Thymus (tissue), 11 donors: ENCODE measurements at regions not wholly inside any gene's neighbourhood (a gene's known extent, or its start where the extent isn't known, plus 50 kb on each side); places are given as distances from the start of the nearest gene placed in this dataset.

Experiments
- DNase-seq, 9 donors: peaks; one replicate each; pipeline ENCODE4 v3.0.0-alpha.2; 2013; ENCODE audit warnings: low spot score in 9 of 9, low read depth in 6 of 9, missing footprints in 1 of 9
- H3K27ac ChIP-seq, 2 donors: one replicate each; pipeline ENCODE4 v1.5.1; 2013; ENCODE audit warnings: control low read depth in 1 of 2, low read depth in 1 of 2, low read length in 1 of 2, mild to moderate bottlenecking in 1 of 2, moderate library complexity in 1 of 2
- H3K27me3 ChIP-seq, 2 donors: one replicate each; pipeline ENCODE4 v1.5.1; 2013; ENCODE audit warnings: low read length in 1 of 2; ENCODE audit not compliant: control insufficient read depth in 2 of 2, insufficient read depth in 1 of 2
- H3K36me3 ChIP-seq, 2 donors: one replicate each; pipeline ENCODE4 v1.5.1; 2013; ENCODE audit warnings: low read length in 1 of 2, mild to moderate bottlenecking in 1 of 2, moderate library complexity in 1 of 2; ENCODE audit not compliant: control insufficient read depth in 2 of 2, insufficient read depth in 2 of 2
- H3K4me1 ChIP-seq, 2 donors: one replicate each; pipeline ENCODE4 v1.5.1; 2013; ENCODE audit warnings: low read length in 2 of 2; ENCODE audit not compliant: control insufficient read depth in 2 of 2, insufficient read depth in 2 of 2
- H3K4me3 ChIP-seq, 2 donors: one replicate each; pipeline ENCODE4 v1.5.1; 2013; ENCODE audit warnings: low read length in 2 of 2, control low read depth in 1 of 2, mild to moderate bottlenecking in 1 of 2
- H3K9me3 ChIP-seq, 2 donors: one replicate each; pipeline ENCODE4 v1.5.1; 2013; ENCODE audit warnings: low read length in 1 of 2, mild to moderate bottlenecking in 1 of 2; ENCODE audit not compliant: control insufficient read depth in 2 of 2, insufficient read depth in 1 of 2
- WGBS: extraction: QIAGEN DNeasy Blood & Tissue Kit; methylation state at CpG from one replicate; pipeline ENCODE4 v1.1.7; 2013; 5-methylcytosine and 5-hydroxymethylcytosine counted together
- donor health status: healthy.

DNA sequence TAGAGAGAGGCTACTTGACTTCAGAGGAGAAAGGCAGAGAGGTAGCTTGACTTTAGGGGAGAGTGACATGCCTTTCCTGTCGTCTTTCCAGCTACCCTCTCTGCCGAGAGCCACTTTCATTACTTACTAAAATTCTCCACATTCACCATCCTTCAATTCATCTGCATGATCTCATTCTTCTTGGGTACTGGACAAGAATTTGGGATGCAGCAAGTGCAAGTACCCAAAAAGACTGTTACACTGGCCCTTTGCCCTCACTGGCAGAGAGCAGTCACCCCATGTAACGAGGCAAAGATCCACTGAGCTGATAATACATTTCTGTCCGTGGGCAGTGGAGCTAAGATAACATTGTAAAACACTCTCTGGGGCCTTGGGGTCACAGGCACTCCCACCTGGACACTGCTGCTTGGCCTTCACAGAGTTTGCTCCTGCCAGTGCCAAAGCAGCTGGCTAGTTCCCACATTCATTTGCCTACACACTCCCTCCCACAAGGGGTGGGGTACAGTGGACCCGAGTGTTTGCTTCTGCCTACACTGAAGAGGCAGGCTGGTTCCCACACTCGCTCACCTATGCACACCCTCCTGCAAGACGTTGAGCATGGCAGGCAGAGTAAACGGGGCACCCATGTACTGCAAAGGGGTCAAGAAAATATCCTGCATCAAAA lies 1276.9 kb upstream of the PCDH9 start:
- H3K4me1 ChIP-seq = no peaks in the 10 kb centered on the region
- WGBS = 87% methylated on average over 8 of the region's 8 CpGs
- peaks cover 3 to 7% of the 10 kb centered on the region in 2 donors for H3K9me3 ChIP-seq
- H3K27ac ChIP-seq = no peak overlapping the region
- no peaks in the 10 kb centered on the region for H3K27me3 ChIP-seq
- no peak for DNase-seq
- no peak overlapping the region for H3K4me3 ChIP-seq
- no peaks in the 10 kb centered on the region for H3K36me3 ChIP-seq

DNA sequence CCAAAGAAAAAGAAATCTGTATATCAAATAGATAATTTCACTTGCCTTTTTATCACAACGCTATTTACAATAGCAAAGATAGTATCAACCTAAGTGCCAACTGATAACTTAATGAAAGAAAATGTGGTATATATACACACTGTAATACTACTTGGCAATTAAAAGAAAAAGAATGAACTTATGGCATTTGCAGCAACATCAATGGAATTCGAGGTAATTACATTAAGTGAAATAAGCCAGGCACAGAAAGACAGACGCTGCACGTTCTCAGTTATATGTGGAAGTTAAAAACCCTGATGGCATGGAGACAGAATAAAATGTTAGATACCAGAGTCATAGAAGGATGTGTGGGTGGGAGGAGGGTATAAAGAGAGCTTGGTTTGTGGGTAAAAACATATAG lies 1260.5 kb upstream of the PCDH9 start:
- Histone ChIP-seq H3K4me3 (no peak overlapping the region), H3K4me1 (no peaks in the 10 kb centered on the region), H3K36me3 (no peaks in the 10 kb centered on the region), H3K9me3 (no peaks in the 10 kb centered on the region), H3K27ac (no peak overlapping the region), H3K27me3 (no peaks in the 10 kb centered on the region)
- no peak for DNase-seq
- WGBS = 89% methylated on average over 4 of the region's 4 CpGs

DNA sequence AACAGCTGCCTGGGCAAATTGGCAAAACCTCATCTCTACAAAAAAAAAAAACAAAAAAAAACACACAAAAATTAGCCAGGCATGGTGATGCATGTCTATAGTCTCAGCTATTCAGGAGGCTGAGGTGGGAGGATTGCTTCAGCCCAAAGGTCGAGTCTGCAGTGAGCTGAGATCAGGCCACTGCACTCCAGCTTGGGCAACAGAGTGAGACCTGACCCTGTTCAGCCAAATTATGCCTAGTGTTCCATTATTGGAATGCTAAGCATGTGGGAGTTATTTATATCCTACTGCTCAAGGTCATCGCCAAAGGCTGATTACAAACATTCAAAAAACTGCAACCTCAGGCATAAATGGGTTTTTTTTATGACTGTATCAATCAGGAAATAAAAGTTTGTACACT lies 1251.0 kb upstream of the PCDH9 start:
- no peak overlapping the region for H3K27ac ChIP-seq
- DNase-seq = no peak
- H3K27me3 ChIP-seq = no peaks in the 10 kb centered on the region
- no peaks in the 10 kb centered on the region for H3K4me1 ChIP-seq
- H3K4me3 ChIP-seq = no peak overlapping the region
- WGBS = 80% methylated on average over 2 of the region's 2 CpGs
- H3K36me3 ChIP-seq = no peaks in the 10 kb centered on the region
- H3K9me3 ChIP-seq = no peaks in the 10 kb centered on the region

DNA sequence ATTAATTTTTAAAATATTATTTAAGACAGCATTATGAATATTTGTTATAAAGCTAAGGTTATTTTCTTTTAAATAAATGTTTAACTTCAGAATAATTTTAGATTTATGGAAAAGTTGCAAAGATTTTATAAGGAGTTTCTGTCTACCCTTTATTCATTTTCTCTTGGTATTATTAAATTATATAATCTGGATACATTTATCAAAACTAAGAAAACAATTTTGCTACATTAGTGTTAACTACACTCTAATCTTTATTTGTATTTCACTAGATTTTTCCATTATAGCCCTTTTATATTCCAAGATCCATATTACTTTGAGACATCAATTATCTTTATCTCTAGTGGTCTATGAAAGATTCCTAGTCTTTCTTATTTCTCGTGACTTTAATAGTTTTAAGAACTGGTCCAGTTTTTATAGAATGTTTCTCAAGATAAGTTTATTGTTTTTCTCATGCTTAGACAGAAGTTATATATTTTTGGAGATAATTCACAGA lies 1243.7 kb upstream of the PCDH9 start:
- DNase-seq = no peak
- Histone ChIP-seq H3K4me1 (no peaks in the 10 kb centered on the region), H3K27me3 (no peaks in the 10 kb centered on the region), H3K4me3 (no peak overlapping the region), H3K36me3 (no peaks in the 10 kb centered on the region), H3K9me3 (no peaks in the 10 kb centered on the region), H3K27ac (no peak overlapping the region)
- WGBS = 91% methylated on average over 1 of the region's 1 CpG

DNA sequence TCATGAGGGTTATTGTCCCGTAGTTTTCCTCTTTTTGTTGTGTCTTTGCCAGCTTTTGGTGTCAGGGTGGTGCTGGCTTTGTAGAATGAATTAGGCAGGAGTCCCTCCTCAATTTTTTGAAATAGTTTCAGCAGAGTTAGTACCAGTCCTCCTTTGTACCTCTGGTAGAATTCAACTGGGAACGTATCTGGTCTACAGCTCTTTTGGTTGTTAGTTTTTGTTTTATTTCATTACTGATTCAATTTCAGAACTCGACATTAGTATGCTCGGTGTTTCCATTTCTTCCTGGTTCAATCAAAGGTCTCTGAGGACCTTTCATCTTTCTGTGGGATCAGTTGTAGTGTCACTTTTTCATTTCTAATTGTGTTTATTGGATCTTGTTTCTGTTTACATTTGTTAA lies 1237.0 kb upstream of the PCDH9 start:
- WGBS = 81% methylated on average over 4 of the region's 4 CpGs
- H3K4me1 ChIP-seq = no peaks in the 10 kb centered on the region
- H3K36me3 ChIP-seq = no peaks in the 10 kb centered on the region
- H3K9me3 ChIP-seq = no peaks in the 10 kb centered on the region
- no peak overlapping the region for H3K27ac ChIP-seq
- DNase-seq = no peak
- H3K27me3 ChIP-seq = no peaks in the 10 kb centered on the region
- no peak overlapping the region for H3K4me3 ChIP-seq

DNA sequence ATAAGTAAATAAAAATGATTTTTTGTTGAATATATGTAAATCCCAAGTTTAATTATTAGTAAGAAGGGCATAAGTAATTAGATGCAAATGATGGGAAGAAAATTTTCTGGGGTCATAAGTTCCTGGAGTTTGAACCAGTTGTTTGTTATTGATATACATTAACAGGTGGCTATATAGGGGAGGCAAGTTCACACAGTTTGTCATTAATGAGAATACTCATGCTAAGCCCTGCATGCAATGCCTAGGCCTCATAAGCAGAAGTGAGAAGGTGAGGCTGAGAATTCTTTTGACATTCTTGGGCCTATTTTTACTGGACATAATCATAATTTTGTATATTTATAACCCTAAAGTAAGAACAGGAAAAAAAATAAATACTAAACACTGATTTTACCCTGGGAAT lies 1210.7 kb upstream of the PCDH9 start:
- no peak overlapping the region for H3K4me3 ChIP-seq
- no peaks in the 10 kb centered on the region for H3K36me3 ChIP-seq
- no peaks in the 10 kb centered on the region for H3K4me1 ChIP-seq
- no peak overlapping the region for H3K27ac ChIP-seq
- H3K9me3 ChIP-seq = no peaks in the 10 kb centered on the region
- no peaks in the 10 kb centered on the region for H3K27me3 ChIP-seq
- no peak for DNase-seq

DNA sequence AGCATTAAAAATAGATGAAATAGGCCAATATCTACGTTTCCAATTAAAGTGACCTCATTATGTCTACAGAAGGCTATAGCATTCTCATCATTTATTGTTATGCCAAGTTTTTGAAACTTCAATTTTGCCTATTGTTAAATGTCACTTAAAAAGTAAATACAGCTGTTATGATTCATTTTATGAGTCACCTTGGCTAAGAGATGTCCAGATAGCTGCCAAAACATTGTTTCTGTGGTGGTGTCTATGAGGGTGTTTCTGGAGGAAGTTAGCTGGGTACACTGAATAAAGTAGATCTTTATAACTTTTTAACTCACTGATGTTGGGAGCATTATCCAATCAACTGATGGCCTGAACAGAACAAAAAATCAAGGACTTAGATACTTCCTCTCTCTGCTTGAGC lies 1209.7 kb upstream of the PCDH9 start:
- no peaks in the 10 kb centered on the region for H3K4me1 ChIP-seq
- no peak for DNase-seq

DNA sequence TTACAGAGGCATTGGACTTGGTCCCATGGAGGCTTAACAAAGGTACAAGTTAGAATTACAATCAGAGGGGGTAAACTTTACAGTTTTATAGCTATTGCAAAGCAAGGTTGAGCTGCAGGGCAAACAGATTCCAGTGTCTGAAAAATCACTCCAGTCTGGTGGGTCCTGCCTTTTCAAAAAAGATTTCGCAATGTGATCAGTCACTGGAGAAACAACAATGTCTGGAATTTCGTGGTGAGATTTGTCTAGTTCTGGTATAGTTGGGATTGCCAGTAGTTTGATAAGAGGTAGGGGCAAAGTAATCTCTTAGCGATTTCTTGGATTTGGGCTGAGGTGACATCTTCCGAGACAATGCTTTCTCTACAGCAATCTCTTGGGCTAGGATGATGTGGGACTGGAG lies 1198.2 kb upstream of the PCDH9 start:
- WGBS = 90% methylated on average over 4 of the region's 4 CpGs
- peaks cover 0 to 1% of the 10 kb centered on the region in 2 donors for H3K9me3 ChIP-seq
- no peaks in the 10 kb centered on the region for H3K4me1 ChIP-seq
- no peak overlapping the region for H3K4me3 ChIP-seq
- no peak for DNase-seq
- H3K27ac ChIP-seq = no peak overlapping the region
- no peaks in the 10 kb centered on the region for H3K36me3 ChIP-seq
- H3K27me3 ChIP-seq = no peaks in the 10 kb centered on the region

More for the DNA sequence above, 1209.7 kb upstream of the PCDH9 start:
- Histone ChIP-seq H3K27me3 (no peaks in the 10 kb centered on the region), H3K9me3 (no peaks in the 10 kb centered on the region), H3K4me3 (no peak overlapping the region), H3K27ac (no peak overlapping the region), H3K36me3 (no peaks in the 10 kb centered on the region)
- WGBS = 71% methylated on average over 1 of the region's 1 CpG

DNA sequence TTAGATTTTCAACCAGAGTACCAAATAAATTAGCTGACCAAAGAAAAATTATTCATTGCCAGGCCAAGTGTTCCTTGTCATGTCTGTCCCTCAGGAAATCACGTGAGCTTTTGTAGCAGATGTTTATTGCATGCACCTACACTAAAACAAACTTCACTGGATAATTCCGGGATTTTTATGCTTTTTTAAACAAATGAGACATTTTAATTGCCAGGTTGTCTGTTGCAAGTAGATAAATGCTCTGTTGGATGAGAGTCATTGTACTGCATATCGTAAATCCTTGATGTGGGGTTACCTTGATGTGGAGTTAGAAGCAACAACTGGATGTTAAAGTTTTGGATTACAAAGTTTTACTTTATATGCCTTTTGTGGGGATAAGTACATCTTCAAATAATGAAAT lies 1187.7 kb upstream of the PCDH9 start:
- H3K27ac ChIP-seq = no peak overlapping the region
- no peaks in the 10 kb centered on the region for H3K9me3 ChIP-seq
- no peak overlapping the region for H3K4me3 ChIP-seq
- 70% methylated on average over 3 of the region's 3 CpGs for WGBS
- H3K27me3 ChIP-seq = no peaks in the 10 kb centered on the region
- H3K36me3 ChIP-seq = no peaks in the 10 kb centered on the region
- H3K4me1 ChIP-seq = no peaks in the 10 kb centered on the region
- no peak for DNase-seq
